ENCODE measurements at regions not wholly inside any gene's neighbourhood (a gene's known extent, or its start where the extent isn't known, plus 50 kb on each side); places are given as distances from the start of the nearest gene placed in this dataset.

DNA sequence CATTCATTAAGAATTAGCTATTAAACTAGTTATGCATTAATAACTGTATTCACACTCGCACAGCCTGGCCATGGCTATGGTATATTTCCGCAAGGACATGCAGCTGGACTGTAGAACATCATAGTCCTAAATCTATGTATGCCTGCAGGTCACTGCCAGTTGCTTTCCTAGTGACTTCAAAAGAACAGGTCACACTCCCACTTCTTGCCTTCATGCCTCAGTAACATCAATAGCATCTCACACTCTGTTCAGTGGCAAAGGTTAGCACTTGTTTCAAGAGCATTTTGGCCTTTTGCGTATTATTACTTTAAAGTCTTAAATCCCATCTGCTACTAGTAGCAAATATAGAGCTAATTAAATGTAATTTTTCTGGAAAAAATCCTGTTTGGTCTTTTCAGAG lies 131.4 kb upstream of the DCC start:
- TF ChIP-seq POLR2A (IDR thresholded peaks at IDR 0.05; ENCODE audit: low read depth, low read length): no peak
- TF ChIP-seq, protein P1, sequence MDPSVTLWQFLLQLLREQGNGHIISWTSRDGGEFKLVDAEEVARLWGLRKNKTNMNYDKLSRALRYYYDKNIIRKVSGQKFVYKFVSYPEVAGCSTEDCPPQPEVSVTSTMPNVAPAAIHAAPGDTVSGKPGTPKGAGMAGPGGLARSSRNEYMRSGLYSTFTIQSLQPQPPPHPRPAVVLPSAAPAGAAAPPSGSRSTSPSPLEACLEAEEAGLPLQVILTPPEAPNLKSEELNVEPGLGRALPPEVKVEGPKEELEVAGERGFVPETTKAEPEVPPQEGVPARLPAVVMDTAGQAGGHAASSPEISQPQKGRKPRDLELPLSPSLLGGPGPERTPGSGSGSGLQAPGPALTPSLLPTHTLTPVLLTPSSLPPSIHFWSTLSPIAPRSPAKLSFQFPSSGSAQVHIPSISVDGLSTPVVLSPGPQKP (IDR thresholded peaks at IDR 0.05; ENCODE audit: low read depth, low read length): no peak
- no peak for TF ChIP-seq IKZF2 (IDR thresholded peaks at IDR 0.05)
- no peak for TF ChIP-seq YY1 (IDR thresholded peaks at IDR 0.05; ENCODE audit: low read depth, low read length)
- TF ChIP-seq, protein P2, sequence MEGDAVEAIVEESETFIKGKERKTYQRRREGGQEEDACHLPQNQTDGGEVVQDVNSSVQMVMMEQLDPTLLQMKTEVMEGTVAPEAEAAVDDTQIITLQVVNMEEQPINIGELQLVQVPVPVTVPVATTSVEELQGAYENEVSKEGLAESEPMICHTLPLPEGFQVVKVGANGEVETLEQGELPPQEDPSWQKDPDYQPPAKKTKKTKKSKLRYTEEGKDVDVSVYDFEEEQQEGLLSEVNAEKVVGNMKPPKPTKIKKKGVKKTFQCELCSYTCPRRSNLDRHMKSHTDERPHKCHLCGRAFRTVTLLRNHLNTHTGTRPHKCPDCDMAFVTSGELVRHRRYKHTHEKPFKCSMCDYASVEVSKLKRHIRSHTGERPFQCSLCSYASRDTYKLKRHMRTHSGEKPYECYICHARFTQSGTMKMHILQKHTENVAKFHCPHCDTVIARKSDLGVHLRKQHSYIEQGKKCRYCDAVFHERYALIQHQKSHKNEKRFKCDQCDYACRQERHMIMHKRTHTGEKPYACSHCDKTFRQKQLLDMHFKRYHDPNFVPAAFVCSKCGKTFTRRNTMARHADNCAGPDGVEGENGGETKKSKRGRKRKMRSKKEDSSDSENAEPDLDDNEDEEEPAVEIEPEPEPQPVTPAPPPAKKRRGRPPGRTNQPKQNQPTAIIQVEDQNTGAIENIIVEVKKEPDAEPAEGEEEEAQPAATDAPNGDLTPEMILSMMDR (IDR thresholded peaks at IDR 0.05 in 2 of 3, conservative IDR thresholded peaks at IDR 0.05 in 1 of 3; ENCODE audit: control insufficient read depth in 2 of 3, extremely low read depth in 1 of 3, insufficient read depth in 1 of 3, low read depth in 3 of 3, low read length in 3 of 3): no peak
- TF ChIP-seq, protein P3, sequence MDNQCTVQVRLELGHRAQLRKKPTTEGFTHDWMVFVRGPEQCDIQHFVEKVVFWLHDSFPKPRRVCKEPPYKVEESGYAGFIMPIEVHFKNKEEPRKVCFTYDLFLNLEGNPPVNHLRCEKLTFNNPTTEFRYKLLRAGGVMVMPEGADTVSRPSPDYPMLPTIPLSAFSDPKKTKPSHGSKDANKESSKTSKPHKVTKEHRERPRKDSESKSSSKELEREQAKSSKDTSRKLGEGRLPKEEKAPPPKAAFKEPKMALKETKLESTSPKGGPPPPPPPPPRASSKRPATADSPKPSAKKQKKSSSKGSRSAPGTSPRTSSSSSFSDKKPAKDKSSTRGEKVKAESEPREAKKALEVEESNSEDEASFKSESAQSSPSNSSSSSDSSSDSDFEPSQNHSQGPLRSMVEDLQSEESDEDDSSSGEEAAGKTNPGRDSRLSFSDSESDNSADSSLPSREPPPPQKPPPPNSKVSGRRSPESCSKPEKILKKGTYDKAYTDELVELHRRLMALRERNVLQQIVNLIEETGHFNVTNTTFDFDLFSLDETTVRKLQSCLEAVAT (IDR thresholded peaks at IDR 0.05): no peak
- TF ChIP-seq MYC (IDR thresholded peaks at IDR 0.05; ENCODE audit: insufficient read depth, insufficient read length, insufficient replicate concordance, low read length, severe bottlenecking): no peak
- no peak for TF ChIP-seq POLR2AphosphoS5 (IDR thresholded peaks at IDR 0.05; ENCODE audit: low read length)

Data from GM12878 (cell line).